IMR-90 (cell line): ENCODE measurements at regions not wholly inside any gene's neighbourhood (a gene's known extent, or its start where the extent isn't known, plus 50 kb on each side); places are given as distances from the start of the nearest gene placed in this dataset.

Experiments
- ATAC-seq: fragments of 200-7000 bp; cut with Tn5 transposase; 2 replicates; pipeline ENCODE4 v1.9.1; 2020; ENCODE audit warnings: low read depth, mild to moderate bottlenecking, moderate library complexity
- BruUV-seq: library from RNA; stranded (reverse); fragments of 400-500 nt; replicated peaks from 2 replicates; lab custom pipeline; 2021; lab: Mats Ljungman, UMichigan
- CTCF ChIA-PET: fragments of 300-600 bp; formaldehyde crosslinking; extraction: SDS; loops from one replicate; lab custom pipeline; 2021; ENCODE audit warnings: antibody characterized with exemption; lab: Yijun Ruan, JAX
- POLR2A ChIA-PET: fragments of 300-600 bp; sonication (Branson Sonifier 250); formaldehyde crosslinking; loops from one replicate; lab custom pipeline; 2022; ENCODE audit warnings: antibody characterized with exemption; ENCODE audit not compliant: unreplicated experiment; lab: Charles Lee
- DNase-seq: peaks from one replicate; pipeline ENCODE4 v3.0.0; 2013
- H2AFZ ChIP-seq: replicated peaks from 2 replicates; pipeline ENCODE3; 2013; ENCODE audit warnings: low read length, mild to moderate bottlenecking; ENCODE audit not compliant: poor library complexity
- H2AK5ac ChIP-seq: 2 replicates; pipeline ENCODE4 v1.6.1; 2013; ENCODE audit warnings: low read depth, low read length, inconsistent platforms
- H2AK9ac ChIP-seq: replicated peaks from 2 replicates; pipeline ENCODE3; 2013; ENCODE audit warnings: mild to moderate bottlenecking, low read depth, low read length, moderate library complexity; ENCODE audit not compliant: poor library complexity
- H2BK120ac ChIP-seq: 2 replicates; pipeline ENCODE4 v1.6.1; 2013; ENCODE audit warnings: low read depth, low read length, inconsistent platforms
- H2BK15ac ChIP-seq: 3 replicates; pipeline ENCODE4 v1.6.1; 2013; ENCODE audit warnings: low read depth, low read length, inconsistent platforms
- H2BK20ac ChIP-seq: 2 replicates; pipeline ENCODE4 v1.6.1; 2013; ENCODE audit warnings: low read depth, mild to moderate bottlenecking, inconsistent platforms, low read length, moderate library complexity
- H2BK5ac ChIP-seq: 2 replicates; pipeline ENCODE4 v1.6.1; 2013; ENCODE audit warnings: mild to moderate bottlenecking, low read depth, low read length, inconsistent platforms; ENCODE audit not compliant: poor library complexity, severe bottlenecking
- H3K14ac ChIP-seq: replicated peaks from 2 replicates; pipeline ENCODE4 v1.6.1; 2013; ENCODE audit warnings: low read depth, low read length, inconsistent platforms
- H3K18ac ChIP-seq: 2 replicates; pipeline ENCODE4 v1.6.1; 2013; ENCODE audit warnings: low read depth, low read length, control low read depth
- H3K23ac ChIP-seq: 2 replicates; pipeline ENCODE4 v1.6.1; 2013; ENCODE audit warnings: low read depth, low read length, inconsistent platforms
- H3K27ac ChIP-seq: 2 replicates; pipeline ENCODE4 v1.5.1; 2013; ENCODE audit warnings: mild to moderate bottlenecking, control low read depth, low read length; ENCODE audit not compliant: insufficient read depth
- H3K27me3 ChIP-seq: 2 replicates; pipeline ENCODE4 v1.6.1; 2013; ENCODE audit warnings: low read length; ENCODE audit not compliant: control insufficient read depth, insufficient read depth
- H3K36me3 ChIP-seq: 2 replicates; pipeline ENCODE4 v1.6.1; 2013; ENCODE audit warnings: low read length, mixed read lengths; ENCODE audit not compliant: control insufficient read depth, insufficient read depth
- H3K4ac ChIP-seq: 2 replicates; pipeline ENCODE4 v1.6.1; 2013; ENCODE audit warnings: low read depth, low read length, inconsistent platforms
- H3K4me1 ChIP-seq: 2 replicates; pipeline ENCODE4 v1.6.1; 2013; ENCODE audit warnings: low read length, mixed read lengths; ENCODE audit not compliant: control insufficient read depth, insufficient read depth
- H3K4me2 ChIP-seq: 2 replicates; pipeline ENCODE4 v1.6.1; 2013; ENCODE audit warnings: low read depth, mild to moderate bottlenecking, control low read depth, low read length, moderate library complexity
- H3K4me3 ChIP-seq: 2 replicates; pipeline ENCODE4 v1.5.1; 2013; ENCODE audit warnings: low read depth, mild to moderate bottlenecking, control low read depth, low read length, moderate library complexity; ENCODE audit not compliant: insufficient read depth
- H3K56ac ChIP-seq: 2 replicates; pipeline ENCODE4 v1.6.1; 2013; ENCODE audit warnings: low read length, inconsistent platforms; ENCODE audit not compliant: insufficient read depth; ENCODE audit errors: extremely low read depth
- H3K79me1 ChIP-seq, 2 experiments: 2 replicates each; pipeline ENCODE4 v1.6.1; 2013; ENCODE audit warnings: low read length in 2 of 2, inconsistent platforms in 1 of 2, low read depth in 1 of 2
- H3K9ac ChIP-seq: 2 replicates; pipeline ENCODE4 v1.6.1; 2013; ENCODE audit warnings: low read depth, low read length, control low read depth
- H3K9me1 ChIP-seq: 2 replicates; pipeline ENCODE4 v1.6.1; 2013; ENCODE audit warnings: low read length, inconsistent platforms; ENCODE audit not compliant: insufficient read depth
- H3K9me3 ChIP-seq: 2 replicates; pipeline ENCODE4 v1.6.1; 2013; ENCODE audit warnings: low read length; ENCODE audit not compliant: control insufficient read depth, insufficient read depth
- H4K20me1 ChIP-seq: 2 replicates; pipeline ENCODE4 v1.6.1; 2013; ENCODE audit warnings: low read length, inconsistent platforms; ENCODE audit not compliant: insufficient read depth
- H4K5ac ChIP-seq: 2 replicates; pipeline ENCODE4 v1.6.1; 2013; ENCODE audit warnings: mild to moderate bottlenecking, low read depth, low read length, control low read depth
- H4K8ac ChIP-seq, 2 experiments: 2 replicates each; pipeline ENCODE4 v1.6.1; 2013; ENCODE audit warnings: low read depth in 2 of 2, low read length in 2 of 2, control low read depth in 1 of 2, inconsistent platforms in 1 of 2
- H4K91ac ChIP-seq: 2 replicates; pipeline ENCODE4 v1.6.1; 2013; ENCODE audit warnings: low read depth, low read length, inconsistent platforms; ENCODE audit not compliant: insufficient read depth
- CEBPB ChIP-seq: IDR thresholded peaks from 2 replicates; pipeline ENCODE4 v1.6.1; 2012; ENCODE audit warnings: low read depth, low read length, improper control_type of control experiment
- CHD1 ChIP-seq: IDR thresholded peaks from 2 replicates; pipeline ENCODE4 v1.6.1; 2012; ENCODE audit warnings: low read depth, low read length, improper control_type of control experiment
- MAFK ChIP-seq: IDR thresholded peaks from 2 replicates; pipeline ENCODE4 v1.6.1; 2012; ENCODE audit warnings: low read depth, low read length, improper control_type of control experiment
- NFE2L2 ChIP-seq: fragments of 150-350 bp; IDR thresholded peaks from 2 replicates; pipeline ENCODE4 v1.6.1; 2016; ENCODE audit warnings: low read depth, mild to moderate bottlenecking, low read length
- POLR2A ChIP-seq: IDR thresholded peaks from 2 replicates; pipeline ENCODE4 v1.6.1; 2012; ENCODE audit warnings: mild to moderate bottlenecking, low read depth, low read length
- RAD21 ChIP-seq: IDR thresholded peaks from 2 replicates; pipeline ENCODE4 v1.6.1; 2012; ENCODE audit warnings: low read length, improper control_type of control experiment
- RCOR1 ChIP-seq: IDR thresholded peaks from 2 replicates; pipeline ENCODE4 v1.6.1; 2012; ENCODE audit warnings: mild to moderate bottlenecking, low read length, improper control_type of control experiment; ENCODE audit not compliant: insufficient replicate concordance
- SMC3 ChIP-seq: fragments of 150-350 bp; IDR thresholded peaks from 2 replicates; pipeline ENCODE4 v1.6.1; 2016; ENCODE audit warnings: low read depth, mild to moderate bottlenecking, antibody characterized with exemption, low read length, moderate library complexity
- WGBS, 2 experiments: methylation state at CpG; one replicate each; pipeline versions ENCODE4 v1.1.5 to v1.1.7; 2013; ENCODE audit warnings: missing lambda C conversion rate in 2 of 2; ENCODE audit not compliant: insufficient read length in 1 of 2; ENCODE audit errors: extremely low coverage in 2 of 2; 5-methylcytosine and 5-hydroxymethylcytosine counted together
- dilution Hi-C: fragments of 300-500 bp; cut with HindIII; formaldehyde crosslinking; loops from one replicate; pipeline ENCODE4 v1.14.3; 2018; ENCODE audit warnings: low sequenced_read_pairs; ENCODE audit not compliant: unreplicated experiment
- in situ Hi-C: fragments of 300-500 bp; cut with MboI; formaldehyde crosslinking; loops from 3 replicates; pipeline ENCODE4 v1.14.3; 2019; ENCODE audit warnings: low sequenced_read_pairs, inconsistent platforms, mixed read lengths
- intact Hi-C: fragments of 100-400 bp; cut with micrococcal nuclease; formaldehyde crosslinking; loops from 2 replicates; pipeline ENCODE4 v1.10.0; 2022

DNA sequence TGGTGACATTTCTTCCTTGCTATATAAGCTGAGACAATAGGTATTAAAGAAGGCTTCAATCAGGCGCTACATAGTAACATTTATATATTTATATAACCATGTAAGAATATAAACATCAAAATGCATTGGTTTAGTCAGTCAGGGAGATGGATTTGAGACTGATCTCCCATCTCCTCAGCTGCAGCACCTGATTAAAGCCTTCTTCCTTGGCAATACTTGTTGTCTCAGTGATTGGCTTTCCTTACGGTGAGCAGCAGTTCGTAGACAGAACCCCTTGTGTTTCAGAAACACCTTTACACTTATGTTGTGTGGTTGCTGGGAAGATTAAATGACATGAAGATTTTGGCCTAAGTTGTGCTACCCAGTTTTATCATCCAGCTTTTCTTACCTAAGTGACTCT is 323.3 kb upstream of the DUSP10 start:
- no peak overlapping the region for H3K56ac ChIP-seq
- H2BK120ac ChIP-seq: no peak overlapping the region
- no peak overlapping the region for H4K8ac ChIP-seq
- no peak overlapping the region for H3K9ac ChIP-seq
- H2AK9ac ChIP-seq: no peak overlapping the region
- H2BK20ac ChIP-seq: no peak overlapping the region
- no peak for ATAC-seq
- no peaks in the 10 kb centered on the region for H3K27me3 ChIP-seq
- intact Hi-C loops: no loop called here
- no peak overlapping the region for H3K4ac ChIP-seq
- dilution Hi-C loops: no loop called here
- no peak overlapping the region for H3K23ac ChIP-seq
- no peak for DNase-seq
- H2AFZ ChIP-seq: no peak overlapping the region
- TF ChIP-seq RCOR1: no peak
- no peak for TF ChIP-seq SMC3
- no peak for TF ChIP-seq CHD1
- TF ChIP-seq RAD21: no peak
- no peak for TF ChIP-seq NFE2L2
- TF ChIP-seq POLR2A: no peak
- no peak for TF ChIP-seq MAFK
- no peak for TF ChIP-seq CEBPB
- no peak overlapping the region for H2BK5ac ChIP-seq
- H4K5ac ChIP-seq: no peak overlapping the region
- no peak overlapping the region for H3K27ac ChIP-seq
- CTCF ChIA-PET: no interaction called here
- H4K20me1 ChIP-seq: no peaks in the 10 kb centered on the region
- H3K9me1 ChIP-seq: no peaks in the 10 kb centered on the region
- no peak overlapping the region for H3K14ac ChIP-seq
- no peak overlapping the region for H3K4me2 ChIP-seq
- WGBS, 2 experiments: no CpG with 5 or more reads among the region's 3 CpGs
- no peak overlapping the region for H4K91ac ChIP-seq
- H3K36me3 ChIP-seq: no peaks in the 10 kb centered on the region
- H3K4me1 ChIP-seq: peaks cover 3% of the 10 kb centered on the region
- no peak overlapping the region for H3K18ac ChIP-seq
- no TSS peak for BruUV-seq
- H3K79me1 ChIP-seq: no peaks in the 10 kb centered on the region
- H3K4me3 ChIP-seq: no peak overlapping the region
- H2BK15ac ChIP-seq: no peak overlapping the region
- H3K9me3 ChIP-seq: peaks cover 7% of the 10 kb centered on the region
- no peak overlapping the region for H2AK5ac ChIP-seq
- in situ Hi-C loops: no loop called here
- POLR2A ChIA-PET: no interaction called here
